Trophoblast cell (in vitro differentiated cells and primary cell): ENCODE measurements at regions not wholly inside any gene's neighbourhood (a gene's known extent, or its start where the extent isn't known, plus 50 kb on each side); places are given as distances from the start of the nearest gene placed in this dataset.

Source experiments
- DNase-seq, 2 donors: peaks; one replicate each; pipeline ENCODE4 v3.0.0-alpha.2; 2016
- H2AFZ ChIP-seq: 2 replicates; pipeline ENCODE4 v1.6.1; 2013; ENCODE audit warnings: low read length, moderate library complexity, mild to moderate bottlenecking; ENCODE audit not compliant: insufficient read depth, poor library complexity
- H2AK5ac ChIP-seq: 2 replicates; pipeline ENCODE4 v1.6.1; 2013; ENCODE audit warnings: mild to moderate bottlenecking, low read length
- H2BK120ac ChIP-seq: 2 replicates; pipeline ENCODE4 v1.6.1; 2013; ENCODE audit warnings: low read length, mild to moderate bottlenecking, moderate library complexity; ENCODE audit not compliant: insufficient read depth, poor library complexity
- H2BK12ac ChIP-seq: 2 replicates; pipeline ENCODE4 v1.6.1; 2013; ENCODE audit warnings: mild to moderate bottlenecking, low read length, moderate library complexity
- H2BK5ac ChIP-seq: 2 replicates; pipeline ENCODE4 v1.6.1; 2013; ENCODE audit warnings: low read length, low read depth, moderate library complexity, mild to moderate bottlenecking; ENCODE audit not compliant: poor library complexity
- H3K14ac ChIP-seq: 2 replicates; pipeline ENCODE4 v1.6.1; 2013; ENCODE audit warnings: mild to moderate bottlenecking, low read length
- H3K18ac ChIP-seq: 2 replicates; pipeline ENCODE4 v1.6.1; 2013; ENCODE audit warnings: mild to moderate bottlenecking, low read length
- H3K23ac ChIP-seq: 2 replicates; pipeline ENCODE4 v1.6.1; 2013; ENCODE audit warnings: low read length
- H3K27ac ChIP-seq: 2 replicates; pipeline ENCODE4 v1.5.1; 2013; ENCODE audit warnings: low read depth, mild to moderate bottlenecking, inconsistent platforms, low read length, moderate library complexity
- H3K27me3 ChIP-seq: 2 replicates; pipeline ENCODE4 v1.6.1; 2013; ENCODE audit warnings: inconsistent platforms, mild to moderate bottlenecking, low read length, moderate library complexity; ENCODE audit not compliant: insufficient read depth
- H3K36me3 ChIP-seq, 2 experiments: 1 replicate in 1 of 2; 2 replicates in 1 of 2; pipeline ENCODE4 v1.6.1; 2013; ENCODE audit warnings: low read length in 2 of 2, mild to moderate bottlenecking in 2 of 2, moderate library complexity in 1 of 2; ENCODE audit not compliant: insufficient read depth in 2 of 2, control insufficient read depth in 1 of 2
- H3K4ac ChIP-seq: 2 replicates; pipeline ENCODE4 v1.6.1; 2013; ENCODE audit warnings: low read depth, mild to moderate bottlenecking, low read length, moderate library complexity
- H3K4me1 ChIP-seq, 2 experiments: 1 replicate in 1 of 2; 2 replicates in 1 of 2; pipeline ENCODE4 v1.6.1; 2013; ENCODE audit warnings: low read length in 2 of 2, mild to moderate bottlenecking in 2 of 2, moderate library complexity in 1 of 2; ENCODE audit not compliant: insufficient read depth in 2 of 2, control insufficient read depth in 1 of 2
- H3K4me2 ChIP-seq: 2 replicates; pipeline ENCODE4 v1.6.1; 2013; ENCODE audit warnings: inconsistent platforms, mild to moderate bottlenecking, low read length, moderate library complexity
- H3K4me3 ChIP-seq: 2 replicates; pipeline ENCODE4 v1.5.1; 2013; ENCODE audit warnings: mild to moderate bottlenecking, low read depth, low read length, inconsistent platforms
- H3K79me1 ChIP-seq: one replicate; pipeline ENCODE4 v1.6.1; 2013; ENCODE audit warnings: low read length
- H3K79me2 ChIP-seq: 2 replicates; pipeline ENCODE4 v1.6.1; 2013; ENCODE audit warnings: low read length, mild to moderate bottlenecking; ENCODE audit not compliant: control insufficient read depth, insufficient read depth, poor library complexity
- H3K9ac ChIP-seq: 2 replicates; pipeline ENCODE4 v1.6.1; 2013; ENCODE audit warnings: mild to moderate bottlenecking, low read length
- H3K9me3 ChIP-seq: 2 replicates; pipeline ENCODE4 v1.6.1; 2013; ENCODE audit warnings: low read depth, mild to moderate bottlenecking, control low read depth, inconsistent platforms, low read length; ENCODE audit not compliant: insufficient read depth
- H4K12ac ChIP-seq: 2 replicates; pipeline ENCODE4 v1.6.1; 2013; ENCODE audit warnings: low read depth, mild to moderate bottlenecking, low read length, moderate library complexity
- H4K8ac ChIP-seq: 2 replicates; pipeline ENCODE4 v1.6.1; 2013; ENCODE audit warnings: low read depth, mild to moderate bottlenecking, low read length, moderate library complexity
- H4K91ac ChIP-seq: one replicate; pipeline ENCODE4 v1.6.1; 2013; ENCODE audit warnings: low read depth, mild to moderate bottlenecking, low read length, moderate library complexity
- WGBS: extraction: QIAGEN DNeasy Blood & Tissue Kit; methylation state at CpG from one replicate; pipeline ENCODE4 v1.1.7; 2013; ENCODE audit warnings: missing lambda C conversion rate; ENCODE audit not compliant: insufficient read length, insufficient coverage; ENCODE audit errors: extremely low coverage; 5-methylcytosine and 5-hydroxymethylcytosine counted together

- Histone ChIP-seq H3K4me2 (no peak overlapping the region), H2BK120ac (no peak overlapping the region), H3K79me1 (no peaks in the 10 kb centered on the region), H3K4me3 (no peak overlapping the region), H3K14ac (no peak overlapping the region), H3K4me1 (no peaks in the 10 kb centered on the region), H2AFZ (no peak overlapping the region), H3K27ac (no peak overlapping the region), H3K23ac (no peak overlapping the region), H3K27me3 (no peaks in the 10 kb centered on the region), H2BK12ac (no peak overlapping the region), H2BK5ac (no peak overlapping the region), H2AK5ac (no peak overlapping the region), H4K8ac (no peak overlapping the region), H4K91ac (no peak overlapping the region), H3K9me3 (no peaks in the 10 kb centered on the region), H3K18ac (no peak overlapping the region), H3K36me3 (no peaks in the 10 kb centered on the region), H3K9ac (no peak overlapping the region), H4K12ac (no peak overlapping the region), H3K4ac (no peak overlapping the region), H3K79me2 (no peaks in the 10 kb centered on the region)
- DNase-seq = no peak
- no CpG with 5 or more reads among the region's 4 CpGs for WGBS
These were observed 174.8 kb downstream of the LRIG3 start for GRCh38 chr12:58745348-58746125.

- H3K9ac ChIP-seq = no peak overlapping the region
- DNase-seq = no peak
- no peaks in the 10 kb centered on the region for H3K79me1 ChIP-seq
- no peak overlapping the region for H3K4ac ChIP-seq
- H2BK5ac ChIP-seq = no peak overlapping the region
- no peak overlapping the region for H2BK12ac ChIP-seq
- no peak overlapping the region for H4K12ac ChIP-seq
- H3K18ac ChIP-seq = no peak overlapping the region
- H2AFZ ChIP-seq = no peak overlapping the region
- H2AK5ac ChIP-seq = no peak overlapping the region
- H3K4me1 ChIP-seq = no peaks in the 10 kb centered on the region
- no peaks in the 10 kb centered on the region for H3K79me2 ChIP-seq
- H3K27me3 ChIP-seq = no peaks in the 10 kb centered on the region
- no CpG with 5 or more reads among the region's 2 CpGs for WGBS
- no peak overlapping the region for H4K8ac ChIP-seq
- H3K27ac ChIP-seq = no peak overlapping the region
- no peak overlapping the region for H4K91ac ChIP-seq
- no peak overlapping the region for H3K4me3 ChIP-seq
- no peaks in the 10 kb centered on the region for H3K9me3 ChIP-seq
- H3K14ac ChIP-seq = no peak overlapping the region
- H3K4me2 ChIP-seq = no peak overlapping the region
- no peaks in the 10 kb centered on the region for H3K36me3 ChIP-seq
- H2BK120ac ChIP-seq = no peak overlapping the region
- H3K23ac ChIP-seq = no peak overlapping the region
These were observed 172.8 kb downstream of the LRIG3 start for GRCh38 chr12:58747533-58747932.

GRCh38 chr12:58750484-58750883, 169.8 kb downstream of the LRIG3 start:
- Histone ChIP-seq H3K18ac (no peak overlapping the region), H2BK5ac (no peak overlapping the region), H3K36me3 (no peaks in the 10 kb centered on the region), H4K91ac (no peak overlapping the region), H3K23ac (no peak overlapping the region), H3K27me3 (no peaks in the 10 kb centered on the region), H2AFZ (no peak overlapping the region), H3K4me2 (no peak overlapping the region), H2BK120ac (no peak overlapping the region), H3K4me3 (no peak overlapping the region), H3K79me1 (no peaks in the 10 kb centered on the region), H2BK12ac (no peak overlapping the region), H2AK5ac (no peak overlapping the region), H3K14ac (no peak overlapping the region), H3K9me3 (no peaks in the 10 kb centered on the region), H4K12ac (no peak overlapping the region), H3K79me2 (no peaks in the 10 kb centered on the region), H3K4ac (no peak overlapping the region), H3K4me1 (no peaks in the 10 kb centered on the region), H3K27ac (no peak overlapping the region), H4K8ac (no peak overlapping the region), H3K9ac (no peak overlapping the region)
- DNase-seq = no peak
- WGBS = no CpG with 5 or more reads among the region's 3 CpGs

- no peak overlapping the region for H4K8ac ChIP-seq
- no peak overlapping the region for H3K4me3 ChIP-seq
- DNase-seq = no peak
- H2BK12ac ChIP-seq = no peak overlapping the region
- H3K4me1 ChIP-seq = no peaks in the 10 kb centered on the region
- H2BK5ac ChIP-seq = no peak overlapping the region
- no peaks in the 10 kb centered on the region for H3K27me3 ChIP-seq
- no peaks in the 10 kb centered on the region for H3K79me2 ChIP-seq
- no peak overlapping the region for H3K14ac ChIP-seq
- no CpG with 5 or more reads among the region's 7 CpGs for WGBS
- H4K91ac ChIP-seq = no peak overlapping the region
- H3K18ac ChIP-seq = no peak overlapping the region
- H2BK120ac ChIP-seq = no peak overlapping the region
- H3K36me3 ChIP-seq = no peaks in the 10 kb centered on the region
- no peaks in the 10 kb centered on the region for H3K79me1 ChIP-seq
- H3K9me3 ChIP-seq = no peaks in the 10 kb centered on the region
- H3K27ac ChIP-seq = no peak overlapping the region
- H2AK5ac ChIP-seq = no peak overlapping the region
- H3K4ac ChIP-seq = no peak overlapping the region
- no peak overlapping the region for H3K4me2 ChIP-seq
- no peak overlapping the region for H2AFZ ChIP-seq
- no peak overlapping the region for H3K9ac ChIP-seq
- H4K12ac ChIP-seq = no peak overlapping the region
- no peak overlapping the region for H3K23ac ChIP-seq
These were observed 162.9 kb downstream of the LRIG3 start for GRCh38 chr12:58757422-58757821.
